ENCODE measurements at regions not wholly inside any gene's neighbourhood (a gene's known extent, or its start where the extent isn't known, plus 50 kb on each side); places are given as distances from the start of the nearest gene placed in this dataset.

DNA sequence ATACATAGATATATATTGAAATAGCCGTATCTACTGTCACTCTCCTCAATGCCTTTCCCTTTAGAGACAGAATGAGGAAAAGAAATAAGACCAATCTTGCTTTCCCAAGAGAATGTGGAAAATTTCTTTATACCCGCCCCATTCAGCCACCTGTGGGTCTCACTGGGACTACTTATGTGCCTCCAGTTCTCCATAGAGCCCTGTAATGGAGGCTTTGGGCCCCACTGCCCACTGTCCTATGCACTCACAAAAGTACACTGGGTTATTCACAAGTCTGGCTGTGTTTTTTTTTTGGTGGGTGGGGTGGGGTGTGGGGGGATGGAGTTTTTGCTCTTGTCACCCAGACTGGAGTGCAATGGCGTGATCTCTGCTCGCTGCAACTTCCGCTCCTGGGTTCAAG is 70.4 kb upstream of the ELOVL6 start:
- TF ChIP-seq, protein P1, sequence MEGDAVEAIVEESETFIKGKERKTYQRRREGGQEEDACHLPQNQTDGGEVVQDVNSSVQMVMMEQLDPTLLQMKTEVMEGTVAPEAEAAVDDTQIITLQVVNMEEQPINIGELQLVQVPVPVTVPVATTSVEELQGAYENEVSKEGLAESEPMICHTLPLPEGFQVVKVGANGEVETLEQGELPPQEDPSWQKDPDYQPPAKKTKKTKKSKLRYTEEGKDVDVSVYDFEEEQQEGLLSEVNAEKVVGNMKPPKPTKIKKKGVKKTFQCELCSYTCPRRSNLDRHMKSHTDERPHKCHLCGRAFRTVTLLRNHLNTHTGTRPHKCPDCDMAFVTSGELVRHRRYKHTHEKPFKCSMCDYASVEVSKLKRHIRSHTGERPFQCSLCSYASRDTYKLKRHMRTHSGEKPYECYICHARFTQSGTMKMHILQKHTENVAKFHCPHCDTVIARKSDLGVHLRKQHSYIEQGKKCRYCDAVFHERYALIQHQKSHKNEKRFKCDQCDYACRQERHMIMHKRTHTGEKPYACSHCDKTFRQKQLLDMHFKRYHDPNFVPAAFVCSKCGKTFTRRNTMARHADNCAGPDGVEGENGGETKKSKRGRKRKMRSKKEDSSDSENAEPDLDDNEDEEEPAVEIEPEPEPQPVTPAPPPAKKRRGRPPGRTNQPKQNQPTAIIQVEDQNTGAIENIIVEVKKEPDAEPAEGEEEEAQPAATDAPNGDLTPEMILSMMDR (IDR thresholded peaks at IDR 0.05), result no peak
- TF ChIP-seq POLR2A (IDR thresholded peaks at IDR 0.05) (no peak), EP300 (IDR thresholded peaks at IDR 0.05) (no peak), POLR2AphosphoS5 (IDR thresholded peaks at IDR 0.05) (no peak)
